ENCODE measurements at regions not wholly inside any gene's neighbourhood (a gene's known extent, or its start where the extent isn't known, plus 50 kb on each side); places are given as distances from the start of the nearest gene placed in this dataset.
"Not testable (repeated sequence)": the region's sequence is repeated elsewhere in the genome, so short reads cannot be mapped to it uniquely, and the experiment has no call there.

DNA sequence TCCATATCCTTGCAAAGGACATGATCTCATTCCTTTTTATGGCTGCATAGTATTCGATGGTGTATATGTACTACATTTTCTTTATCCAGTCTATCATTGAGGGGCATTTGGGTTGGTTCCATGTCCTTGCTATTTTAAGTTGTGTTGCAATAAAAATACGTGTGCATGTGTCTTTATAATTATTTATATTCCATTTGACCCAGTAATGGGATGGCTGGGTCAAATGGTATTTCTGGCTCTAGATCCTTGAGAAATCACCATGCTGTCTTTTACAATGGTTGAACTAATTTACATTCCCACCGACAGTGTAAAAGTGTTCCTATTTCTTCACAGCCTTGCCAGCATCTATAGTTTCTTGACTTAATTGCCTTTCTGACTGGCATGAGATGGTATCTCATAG is 972.6 kb upstream of the KCND2 start:
- TF ChIP-seq CTCF (IDR thresholded peaks at IDR 0.05; ENCODE audit: low read depth, low read length); EZH2phosphoT487 (IDR thresholded peaks at IDR 0.05; ENCODE audit: low read depth): not testable (repeated sequence)

Data from OCI-LY3 (cell line).